ENCODE measurements at regions not wholly inside any gene's neighbourhood (a gene's known extent, or its start where the extent isn't known, plus 50 kb on each side); places are given as distances from the start of the nearest gene placed in this dataset.

DNA sequence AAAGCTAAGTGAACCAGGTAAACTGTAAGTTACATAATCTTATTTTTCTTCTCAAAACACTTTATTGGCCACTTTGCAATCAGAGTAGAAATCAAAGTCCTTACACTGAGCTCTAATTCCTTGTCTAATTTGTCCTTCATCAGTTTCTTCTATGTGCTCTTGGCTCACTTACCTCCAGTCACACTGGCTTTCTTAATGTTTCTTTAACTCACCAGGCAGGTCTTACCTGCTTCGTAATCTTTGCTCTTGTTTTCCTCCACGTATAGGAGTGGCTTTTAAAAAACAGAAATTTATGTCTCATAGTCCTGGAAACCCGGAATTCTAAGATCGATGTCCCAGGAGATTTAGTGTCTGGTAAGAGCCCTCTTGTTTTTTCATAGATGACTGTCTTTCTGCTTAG is 1462.1 kb downstream of the FSTL5 start:
- TF ChIP-seq, protein P1, sequence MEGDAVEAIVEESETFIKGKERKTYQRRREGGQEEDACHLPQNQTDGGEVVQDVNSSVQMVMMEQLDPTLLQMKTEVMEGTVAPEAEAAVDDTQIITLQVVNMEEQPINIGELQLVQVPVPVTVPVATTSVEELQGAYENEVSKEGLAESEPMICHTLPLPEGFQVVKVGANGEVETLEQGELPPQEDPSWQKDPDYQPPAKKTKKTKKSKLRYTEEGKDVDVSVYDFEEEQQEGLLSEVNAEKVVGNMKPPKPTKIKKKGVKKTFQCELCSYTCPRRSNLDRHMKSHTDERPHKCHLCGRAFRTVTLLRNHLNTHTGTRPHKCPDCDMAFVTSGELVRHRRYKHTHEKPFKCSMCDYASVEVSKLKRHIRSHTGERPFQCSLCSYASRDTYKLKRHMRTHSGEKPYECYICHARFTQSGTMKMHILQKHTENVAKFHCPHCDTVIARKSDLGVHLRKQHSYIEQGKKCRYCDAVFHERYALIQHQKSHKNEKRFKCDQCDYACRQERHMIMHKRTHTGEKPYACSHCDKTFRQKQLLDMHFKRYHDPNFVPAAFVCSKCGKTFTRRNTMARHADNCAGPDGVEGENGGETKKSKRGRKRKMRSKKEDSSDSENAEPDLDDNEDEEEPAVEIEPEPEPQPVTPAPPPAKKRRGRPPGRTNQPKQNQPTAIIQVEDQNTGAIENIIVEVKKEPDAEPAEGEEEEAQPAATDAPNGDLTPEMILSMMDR (IDR thresholded peaks at IDR 0.05): no peak

GRCh38 chr4:160709026-160709425 is 1454.8 kb downstream of the FSTL5 start:
- TF ChIP-seq, protein P1 (IDR thresholded peaks at IDR 0.05): no peak

DNA sequence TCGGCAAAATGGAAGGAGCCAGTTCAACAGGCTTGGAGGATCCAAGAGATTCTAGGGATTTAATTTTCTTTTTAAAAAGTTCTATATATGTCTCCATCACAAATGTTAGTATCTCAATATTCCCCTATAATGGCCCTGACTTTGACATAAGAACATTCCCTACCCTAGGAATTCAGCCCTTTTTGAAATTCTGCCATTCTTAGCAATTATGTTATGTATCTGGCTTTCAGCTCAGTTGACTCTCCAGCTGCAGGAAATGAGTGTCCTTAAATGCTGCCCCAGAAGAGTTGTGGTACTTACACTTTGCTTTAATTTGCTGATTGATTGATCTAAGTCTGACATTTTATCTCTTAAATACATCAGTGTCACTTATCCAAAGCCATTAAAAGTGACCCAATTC is 1454.3 kb downstream of the FSTL5 start:
- TF ChIP-seq, protein P1 (IDR thresholded peaks at IDR 0.05): no peak

DNA sequence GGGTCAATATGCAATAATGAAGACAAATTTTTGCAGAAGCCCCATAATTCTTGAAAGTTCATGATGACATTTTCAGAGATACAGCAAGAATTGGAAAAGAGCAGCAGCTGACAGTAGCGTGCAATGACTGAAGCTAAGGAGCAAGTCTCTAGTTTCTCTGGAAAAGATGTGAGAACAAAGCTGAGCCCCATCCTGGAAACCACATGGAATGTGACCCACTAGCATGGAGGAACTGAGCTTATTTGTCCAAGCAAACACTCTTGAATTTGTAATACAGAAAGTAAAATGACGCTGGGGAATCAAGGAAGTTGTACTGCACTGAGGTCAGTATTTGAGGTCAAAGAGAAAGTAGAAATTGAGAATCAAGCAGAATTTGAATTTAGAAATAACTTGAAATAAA is 1447.2 kb downstream of the FSTL5 start:
- TF ChIP-seq, protein P1 (IDR thresholded peaks at IDR 0.05): no peak

DNA sequence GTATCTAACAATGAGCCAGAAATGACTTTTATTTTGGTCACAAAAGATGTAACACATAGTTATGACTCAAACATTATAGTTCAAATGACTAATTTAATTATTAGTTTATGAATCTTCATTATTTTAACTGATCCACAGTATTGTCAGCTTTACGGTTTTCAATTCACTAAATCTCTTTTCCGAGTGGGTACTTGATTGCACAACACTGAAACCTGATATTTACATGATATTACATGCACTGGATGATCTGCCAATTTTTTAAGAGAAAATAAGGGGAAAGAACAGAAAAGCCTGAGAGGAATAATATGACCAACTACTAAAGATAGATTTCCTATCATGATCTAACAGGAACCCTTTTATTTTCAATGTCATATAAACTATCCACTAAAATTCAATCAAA is 1446.0 kb downstream of the FSTL5 start:
- TF ChIP-seq, protein P1 (IDR thresholded peaks at IDR 0.05): no peak

GRCh38 chr4:160724063-160724462 is 1439.7 kb downstream of the FSTL5 start:
- TF ChIP-seq, protein P1 (IDR thresholded peaks at IDR 0.05): no peak

DNA sequence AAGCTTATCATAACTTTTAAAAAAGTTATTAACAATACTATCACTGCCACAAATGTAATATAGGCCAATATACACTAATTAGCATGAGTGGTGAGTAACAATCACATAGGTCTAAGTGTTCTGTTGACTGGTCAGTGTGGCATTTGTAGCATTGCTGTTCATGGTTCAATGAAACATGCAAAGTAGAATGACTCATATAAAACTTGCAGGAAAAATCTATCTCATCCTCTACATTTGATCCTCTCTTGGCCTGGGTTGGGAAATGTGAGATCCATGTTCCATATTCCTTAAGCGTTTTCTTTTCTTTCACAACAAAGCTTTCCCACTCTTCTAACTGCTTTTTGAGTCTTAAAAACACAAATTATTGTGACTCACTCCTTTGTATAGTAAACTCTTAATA is 1418.7 kb downstream of the FSTL5 start:
- TF ChIP-seq, protein P1 (IDR thresholded peaks at IDR 0.05): no peak

DNA sequence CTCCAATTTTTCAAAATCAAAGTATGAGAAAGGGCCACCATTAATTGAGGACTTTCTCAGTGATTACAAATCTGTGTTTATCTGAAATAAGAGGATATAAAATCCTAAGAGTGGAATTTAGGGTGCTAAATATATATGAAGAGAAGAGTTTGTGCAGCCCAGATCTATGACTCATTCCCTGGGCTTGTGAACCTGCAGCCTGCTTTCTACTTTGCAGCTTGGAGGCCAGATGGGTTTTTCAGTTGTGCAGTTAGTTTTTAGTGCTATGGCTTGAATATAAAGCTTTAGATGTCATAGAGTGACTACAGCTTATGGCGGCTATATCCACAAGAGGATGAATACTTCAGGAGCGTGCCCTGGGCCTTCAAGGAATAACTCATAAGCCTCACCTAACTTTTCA is 1391.1 kb downstream of the FSTL5 start:
- TF ChIP-seq, protein P1 (IDR thresholded peaks at IDR 0.05): no peak
